ENCODE measurements at regions not wholly inside any gene's neighbourhood (a gene's known extent, or its start where the extent isn't known, plus 50 kb on each side); places are given as distances from the start of the nearest gene placed in this dataset.

DNA sequence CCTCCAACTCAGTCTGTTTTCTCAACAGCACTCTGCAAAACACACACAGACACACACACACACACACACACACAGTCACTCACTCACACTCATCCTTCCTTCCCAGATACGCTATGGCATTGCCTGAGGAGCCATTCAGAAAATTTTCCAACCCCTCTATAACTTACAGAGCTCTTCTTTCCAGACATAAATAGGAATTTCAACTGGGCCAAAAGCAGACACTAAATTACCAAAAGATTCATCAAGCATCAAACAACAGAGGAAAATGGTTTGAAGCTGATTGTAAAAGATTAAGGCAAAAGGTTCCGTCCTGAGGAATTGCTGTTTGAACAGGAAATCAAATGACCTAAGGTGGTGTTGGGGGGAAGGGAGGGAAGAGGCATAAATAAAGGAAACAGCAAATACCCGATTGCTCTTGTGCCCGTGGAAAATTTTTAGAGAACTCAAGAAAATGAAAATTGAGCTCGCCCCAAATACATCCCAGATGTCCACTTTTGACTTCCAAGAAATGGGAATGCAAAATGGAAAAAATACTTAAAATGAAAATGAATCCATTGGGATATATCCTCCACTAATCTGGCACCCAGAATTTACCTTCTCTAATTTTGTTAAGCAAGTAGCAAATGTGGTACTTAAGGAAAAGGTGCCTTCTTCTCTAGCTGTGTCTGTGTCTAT is 183.6 kb downstream of the QDPR start:
- intact Hi-C loops (cut with micrococcal nuclease), result loop anchor here (1.0 to 10.0 kb wide), 2 partner anchors 8 to 883 kb away; no protein-coding TSS in a partner anchor
- Histone ChIP-seq H3K27me3 (ENCODE audit: control insufficient read depth in 2 of 2, insufficient read depth in 2 of 2, low read length in 2 of 2) (no peaks in the 10 kb centered on the region), H3K36me3 (ENCODE audit: control insufficient read depth in 2 of 2, extremely low read depth in 1 of 2, insufficient read depth in 2 of 2, low read length in 2 of 2) (no peaks in the 10 kb centered on the region), H3K4me3 (replicated peaks in 1 of 3; ENCODE audit: insufficient read depth in 1 of 3, low read depth in 1 of 3, low read length in 3 of 3) (no peak overlapping the region), H3K4me2 (ENCODE audit: insufficient read depth, low read length) (no peak overlapping the region), H3K79me2 (ENCODE audit: control insufficient read depth, insufficient read depth, low read length) (no peaks in the 10 kb centered on the region), H4K20me1 (replicated peaks; ENCODE audit: control insufficient read depth, extremely low read depth, insufficient read depth, low read length) (no peaks in the 10 kb centered on the region), H3K9ac (replicated peaks; ENCODE audit: extremely low read depth, insufficient read depth, low read length) (no peak overlapping the region), H3K4me1 (ENCODE audit: control insufficient read depth, extremely low read depth, insufficient read depth, low read length) (peaks cover 21% of the 10 kb centered on the region), H2AFZ (ENCODE audit: low read depth, low read length) (peak overlapping the region; percentile 45), H3K9me1 (replicated peaks; ENCODE audit: control insufficient read depth, extremely low read depth, insufficient read depth, low read length) (no peaks in the 10 kb centered on the region), H3K9me3 (replicated peaks; ENCODE audit: control insufficient read depth, insufficient read depth, low read length) (no peaks in the 10 kb centered on the region), H3K27ac (ENCODE audit: insufficient read depth, low read depth, low read length) (no peak overlapping the region)
- DNase-seq (ENCODE audit: low read depth, low spot score) (peak; percentile 33), FAIRE-seq (no peak)
- CTCF ChIA-PET, result interaction anchor here (0.9 to 2.0 kb wide), 7 partner anchors 8 to 435 kb away, joined by 3 to 16 read pairs (median 9); no protein-coding TSS in a partner anchor
- TF ChIP-seq EZH2 (IDR thresholded peaks at IDR 0.05; ENCODE audit: borderline replicate concordance, low read depth, low read length, severe bottlenecking) (no peak), POLR2AphosphoS5 (IDR thresholded peaks at IDR 0.05; ENCODE audit: insufficient read depth, low read depth, low read length) (no peak), GATA2 (IDR thresholded peaks at IDR 0.05; ENCODE audit: insufficient read depth, insufficient read length, low read depth, low read length) (no peak), MAX (IDR thresholded peaks at IDR 0.05; ENCODE audit: insufficient read depth, insufficient read length) (no peak), JUN (IDR thresholded peaks at IDR 0.05; ENCODE audit: borderline replicate concordance, insufficient read depth, insufficient read length, low read depth) (no peak), MYC (IDR thresholded peaks at IDR 0.05; ENCODE audit: low read depth, low read length) (no peak), POLR2A (IDR thresholded peaks at IDR 0.05; ENCODE audit: low read depth, low read length) (no peak), FOS (IDR thresholded peaks at IDR 0.05; ENCODE audit: borderline replicate concordance, insufficient read depth, low read length) (no peak)
- TF ChIP-seq, protein P1, sequence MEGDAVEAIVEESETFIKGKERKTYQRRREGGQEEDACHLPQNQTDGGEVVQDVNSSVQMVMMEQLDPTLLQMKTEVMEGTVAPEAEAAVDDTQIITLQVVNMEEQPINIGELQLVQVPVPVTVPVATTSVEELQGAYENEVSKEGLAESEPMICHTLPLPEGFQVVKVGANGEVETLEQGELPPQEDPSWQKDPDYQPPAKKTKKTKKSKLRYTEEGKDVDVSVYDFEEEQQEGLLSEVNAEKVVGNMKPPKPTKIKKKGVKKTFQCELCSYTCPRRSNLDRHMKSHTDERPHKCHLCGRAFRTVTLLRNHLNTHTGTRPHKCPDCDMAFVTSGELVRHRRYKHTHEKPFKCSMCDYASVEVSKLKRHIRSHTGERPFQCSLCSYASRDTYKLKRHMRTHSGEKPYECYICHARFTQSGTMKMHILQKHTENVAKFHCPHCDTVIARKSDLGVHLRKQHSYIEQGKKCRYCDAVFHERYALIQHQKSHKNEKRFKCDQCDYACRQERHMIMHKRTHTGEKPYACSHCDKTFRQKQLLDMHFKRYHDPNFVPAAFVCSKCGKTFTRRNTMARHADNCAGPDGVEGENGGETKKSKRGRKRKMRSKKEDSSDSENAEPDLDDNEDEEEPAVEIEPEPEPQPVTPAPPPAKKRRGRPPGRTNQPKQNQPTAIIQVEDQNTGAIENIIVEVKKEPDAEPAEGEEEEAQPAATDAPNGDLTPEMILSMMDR (IDR thresholded peaks at IDR 0.05; ENCODE audit: extremely low read depth in 1 of 2, insufficient read depth in 1 of 2, low read depth in 1 of 2, low read length in 2 of 2), result no peak
- POLR2A ChIA-PET, result interaction anchor here (0.6 kb wide), 1 partner anchor 425 kb away, joined by 3 read pairs; no protein-coding TSS in a partner anchor
- no TSS peak for BruUV-seq (replicated peaks)
- dilution Hi-C loops (cut with MboI; ENCODE audit: extremely low pct_ligation_motif_present, low sequenced_read_pairs), result no loop called here
